C4-2B (cell line): ENCODE measurements at regions not wholly inside any gene's neighbourhood (a gene's known extent, or its start where the extent isn't known, plus 50 kb on each side); places are given as distances from the start of the nearest gene placed in this dataset.

Experiments
- H3K27ac ChIP-seq: fragments of 450-650 bp; 2 replicates; pipeline ENCODE4 v1.5.1; 2017
- CTCF ChIP-seq: fragments of 450-650 bp; conservative IDR thresholded peaks from 2 replicates; pipeline ENCODE4 v1.5.1; 2017; ENCODE audit warnings: mild to moderate bottlenecking
- ZFX ChIP-seq: fragments of 450-650 bp; IDR thresholded peaks from 2 replicates; pipeline ENCODE4 v1.6.1; 2017

GRCh38 chr21:38151021-38151645 is 105.7 kb upstream of the KCNJ15 start:
- no peak for TF ChIP-seq CTCF
- TF ChIP-seq ZFX, result no peak

GRCh38 chr21:38156200-38156599 is 100.6 kb upstream of the KCNJ15 start:
- H3K27ac ChIP-seq, result no peak overlapping the region
- TF ChIP-seq CTCF, result no peak
- TF ChIP-seq ZFX, result no peak

More at GRCh38 chr21:38151021-38151645, 105.7 kb upstream of the KCNJ15 start:
- no peak overlapping the region for H3K27ac ChIP-seq

- TF ChIP-seq CTCF (peak; percentile 88), ZFX (no peak)
- no peak overlapping the region for H3K27ac ChIP-seq
Observed at GRCh38 chr21:38159355-38159754, 97.4 kb upstream of the KCNJ15 start.

- no peak overlapping the region for H3K27ac ChIP-seq
- TF ChIP-seq ZFX, result no peak
- TF ChIP-seq CTCF, result no peak
Observed at GRCh38 chr21:38165466-38166172, 91.2 kb upstream of the KCNJ15 start.

GRCh38 chr21:38166173-38166535 is 90.6 kb upstream of the KCNJ15 start:
- TF ChIP-seq CTCF (no peak), ZFX (no peak)

GRCh38 chr21:38167345-38167744 is 89.4 kb upstream of the KCNJ15 start:
- H3K27ac ChIP-seq, result no peak overlapping the region
- TF ChIP-seq CTCF, result no peak

More at GRCh38 chr21:38166173-38166535, 90.6 kb upstream of the KCNJ15 start:
- H3K27ac ChIP-seq, result no peak overlapping the region

- H3K27ac ChIP-seq, result no peak overlapping the region
- TF ChIP-seq ZFX, result no peak
- TF ChIP-seq CTCF, result peak; percentile 47
Observed at GRCh38 chr21:38170283-38170682, 86.5 kb upstream of the KCNJ15 start.
